ENCODE measurements at regions not wholly inside any gene's neighbourhood (a gene's known extent, or its start where the extent isn't known, plus 50 kb on each side); places are given as distances from the start of the nearest gene placed in this dataset.
"Not testable (repeated sequence)": the region's sequence is repeated elsewhere in the genome, so short reads cannot be mapped to it uniquely, and the experiment has no call there.

GRCh38 chr22:49660321-49660720 is 167.4 kb downstream of the BRD1 start:
- FAIRE-seq: no peak

GRCh38 chr22:49659924-49660315 is 167.8 kb downstream of the BRD1 start:
- DNase-seq (ENCODE audit: low spot score) (no peak), FAIRE-seq (no peak)

More at GRCh38 chr22:49660321-49660720, 167.4 kb downstream of the BRD1 start:
- no peak for DNase-seq (ENCODE audit: low spot score)

DNA sequence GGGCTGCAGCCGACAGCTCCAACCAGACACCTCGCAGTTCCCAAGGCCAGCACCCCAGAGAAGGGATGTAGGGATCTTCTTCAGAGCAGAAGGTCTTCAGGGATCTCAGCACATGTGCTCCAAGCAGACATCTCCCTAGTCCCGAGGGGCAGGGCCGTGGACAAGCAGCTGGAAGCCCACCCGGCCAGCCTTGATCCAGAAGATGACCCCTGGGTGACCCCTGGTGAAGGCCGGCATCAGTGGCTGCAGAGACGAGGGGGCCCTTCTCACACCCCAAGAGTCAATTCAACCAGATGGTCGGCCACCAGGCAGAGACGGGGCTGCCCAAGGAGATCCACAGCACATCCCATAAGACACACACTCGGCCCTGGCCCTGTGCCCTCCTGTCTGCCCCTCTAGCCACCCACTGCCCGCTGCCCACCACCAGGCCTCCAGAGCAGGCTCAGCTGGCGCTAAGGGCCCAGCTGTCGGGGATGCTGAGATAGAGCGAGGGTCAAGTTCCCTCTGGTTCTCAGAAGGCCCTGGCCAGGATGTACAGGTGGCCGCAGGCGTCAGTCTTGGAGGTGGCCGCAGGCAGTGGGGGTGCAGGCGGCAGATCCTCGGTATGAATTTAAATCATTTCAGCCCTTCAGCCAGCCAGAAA is 168.3 kb downstream of the BRD1 start:
- no peak for DNase-seq (ENCODE audit: low spot score)
- FAIRE-seq: no peak

DNA sequence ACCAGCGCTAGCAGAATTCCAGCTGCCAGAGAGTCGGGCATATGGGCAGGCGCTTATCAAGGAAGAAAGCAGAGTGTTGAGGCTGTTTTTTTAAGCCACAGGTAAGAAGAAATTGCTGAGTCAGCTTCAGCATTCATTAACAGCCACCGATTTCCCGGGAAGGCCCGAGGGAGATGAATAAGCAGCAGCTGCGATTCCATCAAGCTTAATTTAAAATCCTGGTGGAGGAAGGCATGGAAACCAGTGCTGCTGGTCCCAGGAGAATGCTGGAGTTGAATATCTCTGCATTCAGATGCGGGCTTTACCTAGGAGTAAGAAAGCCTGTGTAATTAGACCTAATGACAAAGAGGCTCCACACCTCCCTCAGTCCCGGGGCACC is 168.8 kb downstream of the BRD1 start:
- FAIRE-seq (no peak), DNase-seq (ENCODE audit: low spot score) (no peak)

GRCh38 chr22:49657974-49658590 is 169.6 kb downstream of the BRD1 start:
- DNase-seq (ENCODE audit: low spot score) (no peak), FAIRE-seq (no peak)

DNA sequence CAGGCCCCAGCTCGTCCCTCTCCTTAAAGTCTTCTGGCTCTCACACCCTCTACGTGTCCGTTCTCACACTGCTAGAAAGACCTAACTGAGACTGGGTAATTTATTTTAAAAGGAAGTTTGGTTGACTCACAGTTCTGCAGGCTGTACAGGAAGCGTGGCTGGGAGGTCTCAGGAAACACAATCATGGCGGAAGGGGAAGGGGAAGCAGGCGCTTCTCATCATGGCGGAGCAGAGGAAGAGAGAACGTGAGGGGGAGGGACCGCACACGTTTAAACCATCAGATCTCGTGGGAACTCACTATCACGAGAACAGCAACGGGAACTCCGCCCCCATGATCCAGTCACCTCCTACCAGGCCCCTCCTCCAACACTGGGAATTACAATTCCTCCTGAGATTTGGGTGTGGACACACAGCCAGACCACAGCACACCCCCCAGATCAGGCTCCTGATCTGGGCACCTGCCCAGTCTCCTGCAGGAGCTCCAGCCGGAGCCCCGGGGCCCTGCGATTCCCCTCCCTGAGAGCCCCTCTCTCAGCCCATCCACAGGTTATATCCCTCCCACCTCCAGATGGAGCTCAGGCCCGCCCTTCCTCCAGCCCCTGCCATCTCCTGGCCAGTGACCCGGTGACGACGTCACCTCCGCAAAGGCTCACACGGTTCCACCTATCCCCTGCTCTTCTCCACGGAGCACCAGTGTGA is 170.2 kb downstream of the BRD1 start:
- no peak for FAIRE-seq
- no peak for DNase-seq (ENCODE audit: low spot score)

DNA sequence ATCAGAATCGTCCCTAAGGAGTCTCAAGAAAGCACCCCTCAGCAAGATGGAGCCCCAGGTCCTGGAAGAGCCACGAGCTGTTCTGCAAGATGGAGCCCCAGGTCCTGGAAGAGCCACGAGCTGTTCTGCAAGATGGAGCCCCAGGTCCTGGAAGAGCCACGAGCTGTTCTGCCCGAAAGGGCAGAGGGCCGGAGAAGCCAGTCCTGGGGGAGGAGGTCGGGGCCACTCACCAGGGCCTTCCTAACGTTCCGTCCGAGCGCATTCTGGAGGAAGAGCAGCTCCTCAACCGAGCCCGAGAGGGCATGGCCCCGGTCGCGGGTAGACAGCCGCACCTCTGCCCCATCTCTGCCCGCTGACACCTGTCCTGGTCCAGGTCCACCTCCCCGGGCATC is 170.8 kb downstream of the BRD1 start:
- not testable (repeated sequence) for FAIRE-seq; DNase-seq (ENCODE audit: low spot score)

DNA sequence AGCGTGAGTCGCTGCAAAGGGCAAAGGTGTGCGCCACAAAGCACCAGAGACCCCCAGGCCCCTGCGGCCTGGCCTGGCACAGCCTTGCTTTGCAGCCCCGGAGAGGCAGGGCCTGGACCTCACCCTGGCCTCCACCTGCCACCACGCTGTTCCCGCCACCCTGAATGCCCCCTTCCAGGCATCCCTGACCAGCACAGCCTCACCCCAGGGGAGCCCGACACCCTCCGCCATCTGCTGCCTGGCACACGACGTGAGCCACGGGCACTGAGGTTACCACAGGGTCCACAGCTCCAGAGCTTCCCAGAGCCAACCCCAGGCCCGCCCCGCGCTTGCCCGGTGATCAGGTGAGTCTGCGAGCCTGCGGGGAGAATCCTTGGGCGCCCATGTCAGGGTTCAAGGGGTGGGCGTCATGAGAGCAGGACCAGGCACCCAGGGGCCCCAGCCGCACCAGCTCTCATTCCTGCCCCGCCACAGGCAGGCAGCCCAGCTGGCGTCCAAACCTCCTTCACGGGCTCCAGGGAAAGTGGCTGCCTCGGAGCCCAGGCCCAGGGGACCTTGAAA is 171.3 kb downstream of the BRD1 start:
- no peak for FAIRE-seq

GRCh38 chr22:49655168-49655812 is 172.4 kb downstream of the BRD1 start:
- DNase-seq (ENCODE audit: low spot score): no peak
- FAIRE-seq: no peak

More for the DNA sequence above, 171.3 kb downstream of the BRD1 start:
- no peak for DNase-seq (ENCODE audit: low spot score)

- no peak for FAIRE-seq
- DNase-seq (ENCODE audit: low spot score): no peak
Measured at GRCh38 chr22:49650336-49651241, 177.1 kb downstream of the BRD1 start.

- no peak for FAIRE-seq
- DNase-seq (ENCODE audit: low spot score): no peak
Measured at GRCh38 chr22:49649166-49650068, 178.3 kb downstream of the BRD1 start.

DNA sequence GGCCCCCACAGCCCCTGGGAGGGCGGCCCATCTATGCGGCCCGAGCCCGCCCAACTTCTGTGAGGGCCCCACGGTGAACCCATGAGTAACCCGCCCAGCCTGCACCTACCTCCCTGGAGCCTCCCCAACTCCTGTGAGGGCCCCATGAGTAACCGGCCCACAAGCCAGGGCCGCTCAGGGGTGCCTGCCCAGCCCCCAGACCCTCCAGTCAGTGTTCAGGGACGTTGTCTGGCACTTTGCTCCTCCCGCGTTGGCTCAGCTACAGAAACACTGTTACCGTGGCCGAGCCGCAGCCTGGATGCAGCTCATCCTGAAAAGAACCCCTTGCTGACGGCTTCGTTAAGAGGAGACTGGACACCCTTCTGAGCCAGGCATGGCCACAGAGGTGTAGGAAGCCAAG is 179.6 kb downstream of the BRD1 start:
- FAIRE-seq (no peak), DNase-seq (ENCODE audit: low spot score) (no peak)

DNA sequence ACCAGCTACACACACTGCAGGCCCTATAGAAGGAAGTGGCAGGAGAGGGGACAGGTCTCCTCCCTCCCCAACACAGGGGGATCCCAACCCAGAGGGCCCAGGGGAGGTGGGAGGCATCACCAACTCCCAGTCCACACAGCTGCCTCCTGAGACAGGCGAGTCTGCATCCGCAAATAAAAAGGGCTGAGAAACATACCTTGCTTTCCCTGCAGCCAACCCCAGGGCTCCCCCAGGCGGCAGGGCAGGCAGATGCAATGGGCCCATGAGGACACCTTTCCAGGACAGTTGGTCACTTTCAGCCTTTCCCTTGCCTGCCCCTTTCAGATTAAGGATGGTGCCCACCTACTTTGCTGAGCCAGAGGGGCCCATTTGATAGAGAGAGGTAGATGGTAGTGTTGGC is 180.0 kb downstream of the BRD1 start:
- no peak for DNase-seq (ENCODE audit: low spot score)
- FAIRE-seq: no peak

DNA sequence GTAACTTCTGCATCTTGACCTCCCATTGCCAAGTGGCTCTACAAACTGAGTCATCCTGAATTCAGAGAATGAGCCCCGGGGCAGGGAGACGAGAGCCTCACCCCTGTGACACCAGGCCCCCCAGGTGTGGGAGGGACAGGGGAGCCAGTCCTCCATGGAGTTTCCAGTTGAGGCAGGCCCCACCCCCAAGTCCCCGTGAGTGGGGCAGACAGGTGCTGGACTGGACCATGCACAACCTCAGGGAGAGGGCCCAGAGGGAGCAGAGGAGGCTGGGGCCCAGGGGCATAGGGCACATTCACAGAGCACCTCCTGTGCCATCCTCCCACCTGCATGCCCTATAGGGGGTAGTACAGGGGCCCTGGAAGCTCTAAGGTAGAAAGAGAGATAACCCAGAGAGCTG is 180.8 kb downstream of the BRD1 start:
- no peak for FAIRE-seq
- DNase-seq (ENCODE audit: low spot score): no peak

- no peak for DNase-seq (ENCODE audit: low spot score)
- no peak for FAIRE-seq
Measured at GRCh38 chr22:49645791-49646550, 181.7 kb downstream of the BRD1 start.

- no peak for FAIRE-seq
- DNase-seq (ENCODE audit: low spot score): no peak
Measured at GRCh38 chr22:49645257-49645656, 182.4 kb downstream of the BRD1 start.

GRCh38 chr22:49643998-49644397 is 183.7 kb downstream of the BRD1 start:
- no peak for DNase-seq (ENCODE audit: low spot score)
- FAIRE-seq: no peak

DNA sequence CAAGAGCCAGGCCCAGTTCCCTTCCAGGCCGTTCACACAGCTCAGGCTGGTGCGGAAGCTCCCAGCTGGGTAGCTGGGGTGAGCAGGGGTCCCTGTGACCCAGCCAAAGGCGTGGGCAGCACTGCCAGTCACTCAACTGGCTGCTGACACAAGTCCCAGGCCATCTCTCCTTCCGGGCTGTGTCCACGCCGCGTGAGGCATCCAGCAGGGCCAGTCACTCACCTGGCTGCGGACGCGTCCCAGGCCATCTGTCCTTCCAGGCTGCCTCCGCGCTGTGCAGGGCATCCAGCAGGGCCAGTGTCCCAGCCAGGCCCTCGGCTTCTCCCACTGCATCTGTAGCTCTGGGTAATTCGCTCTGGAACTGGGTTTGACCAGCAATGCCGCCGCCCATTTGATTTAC is 184.2 kb downstream of the BRD1 start:
- FAIRE-seq (no peak), DNase-seq (ENCODE audit: low spot score) (no peak)

GRCh38 chr22:49642741-49643140 is 184.9 kb downstream of the BRD1 start:
- DNase-seq (ENCODE audit: low spot score) (no peak), FAIRE-seq (no peak)

Data from RCC 7860 (cell line).